ENCODE measurements at regions not wholly inside any gene's neighbourhood (a gene's known extent, or its start where the extent isn't known, plus 50 kb on each side); places are given as distances from the start of the nearest gene placed in this dataset.

DNA sequence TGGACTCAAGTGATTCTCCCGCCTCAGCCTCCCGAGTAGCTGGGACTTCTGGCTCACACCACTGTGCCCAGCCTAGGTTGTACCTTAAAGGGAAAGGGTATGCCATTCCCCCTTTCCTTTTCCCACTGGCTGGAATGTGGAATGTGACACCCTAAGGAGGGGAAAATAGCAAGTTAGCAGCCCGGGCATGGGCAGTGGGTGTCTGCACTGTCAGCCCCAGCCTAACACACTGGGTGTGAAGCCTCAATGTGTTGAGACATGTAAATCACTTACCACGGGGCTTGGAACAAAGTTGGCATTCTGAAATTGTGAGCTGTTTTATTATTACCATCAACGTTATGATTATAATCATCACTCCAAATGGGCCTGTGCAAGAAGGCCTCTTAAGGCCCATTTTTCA lies 80.8 kb upstream of the PTPN1 start:
- no peak overlapping the region for H3K27ac ChIP-seq (replicated peaks)
- H3K9me3 ChIP-seq (replicated peaks), result no peaks in the 10 kb centered on the region
- H3K27me3 ChIP-seq (ENCODE audit: low read depth), result no peaks in the 10 kb centered on the region
- H3K36me3 ChIP-seq, result no peaks in the 10 kb centered on the region
- peaks cover 12% of the 10 kb centered on the region for H3K4me1 ChIP-seq
- H3K4me3 ChIP-seq, result no peak overlapping the region
- intact Hi-C loops (cut with micrococcal nuclease), result no loop called here
- TF ChIP-seq, protein P1, sequence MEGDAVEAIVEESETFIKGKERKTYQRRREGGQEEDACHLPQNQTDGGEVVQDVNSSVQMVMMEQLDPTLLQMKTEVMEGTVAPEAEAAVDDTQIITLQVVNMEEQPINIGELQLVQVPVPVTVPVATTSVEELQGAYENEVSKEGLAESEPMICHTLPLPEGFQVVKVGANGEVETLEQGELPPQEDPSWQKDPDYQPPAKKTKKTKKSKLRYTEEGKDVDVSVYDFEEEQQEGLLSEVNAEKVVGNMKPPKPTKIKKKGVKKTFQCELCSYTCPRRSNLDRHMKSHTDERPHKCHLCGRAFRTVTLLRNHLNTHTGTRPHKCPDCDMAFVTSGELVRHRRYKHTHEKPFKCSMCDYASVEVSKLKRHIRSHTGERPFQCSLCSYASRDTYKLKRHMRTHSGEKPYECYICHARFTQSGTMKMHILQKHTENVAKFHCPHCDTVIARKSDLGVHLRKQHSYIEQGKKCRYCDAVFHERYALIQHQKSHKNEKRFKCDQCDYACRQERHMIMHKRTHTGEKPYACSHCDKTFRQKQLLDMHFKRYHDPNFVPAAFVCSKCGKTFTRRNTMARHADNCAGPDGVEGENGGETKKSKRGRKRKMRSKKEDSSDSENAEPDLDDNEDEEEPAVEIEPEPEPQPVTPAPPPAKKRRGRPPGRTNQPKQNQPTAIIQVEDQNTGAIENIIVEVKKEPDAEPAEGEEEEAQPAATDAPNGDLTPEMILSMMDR (IDR thresholded peaks at IDR 0.05; ENCODE audit: borderline replicate concordance), result no peak
- DNase-seq, result no peak

DNA sequence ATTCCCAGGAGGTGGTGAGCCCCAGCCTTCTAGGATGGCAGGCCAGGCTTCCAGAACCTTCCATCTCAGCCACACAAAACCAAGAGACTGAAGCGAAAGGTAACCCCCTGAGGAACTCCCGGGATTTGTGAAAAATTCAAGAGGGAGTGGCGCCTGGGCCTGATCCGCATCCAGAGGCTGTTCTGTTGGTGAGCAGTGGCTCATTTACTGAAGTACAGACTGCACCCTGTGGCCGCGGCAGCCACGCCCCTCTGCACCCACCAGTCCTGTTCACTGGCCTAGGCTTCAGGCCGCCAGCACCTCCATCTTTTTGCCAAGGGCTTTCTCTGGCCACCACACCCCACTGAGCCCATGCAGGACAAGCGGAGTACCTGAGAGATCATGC lies 79.1 kb upstream of the PTPN1 start:
- H3K9me3 ChIP-seq (replicated peaks), result no peaks in the 10 kb centered on the region
- no peak for DNase-seq
- no peaks in the 10 kb centered on the region for H3K27me3 ChIP-seq (ENCODE audit: low read depth)
- peaks cover 12% of the 10 kb centered on the region for H3K4me1 ChIP-seq
- TF ChIP-seq, protein P1 (IDR thresholded peaks at IDR 0.05; ENCODE audit: borderline replicate concordance), result no peak
- no peak overlapping the region for H3K4me3 ChIP-seq
- H3K27ac ChIP-seq (replicated peaks), result no peak overlapping the region
- H3K36me3 ChIP-seq, result no peaks in the 10 kb centered on the region
- intact Hi-C loops (cut with micrococcal nuclease), result no loop called here

DNA sequence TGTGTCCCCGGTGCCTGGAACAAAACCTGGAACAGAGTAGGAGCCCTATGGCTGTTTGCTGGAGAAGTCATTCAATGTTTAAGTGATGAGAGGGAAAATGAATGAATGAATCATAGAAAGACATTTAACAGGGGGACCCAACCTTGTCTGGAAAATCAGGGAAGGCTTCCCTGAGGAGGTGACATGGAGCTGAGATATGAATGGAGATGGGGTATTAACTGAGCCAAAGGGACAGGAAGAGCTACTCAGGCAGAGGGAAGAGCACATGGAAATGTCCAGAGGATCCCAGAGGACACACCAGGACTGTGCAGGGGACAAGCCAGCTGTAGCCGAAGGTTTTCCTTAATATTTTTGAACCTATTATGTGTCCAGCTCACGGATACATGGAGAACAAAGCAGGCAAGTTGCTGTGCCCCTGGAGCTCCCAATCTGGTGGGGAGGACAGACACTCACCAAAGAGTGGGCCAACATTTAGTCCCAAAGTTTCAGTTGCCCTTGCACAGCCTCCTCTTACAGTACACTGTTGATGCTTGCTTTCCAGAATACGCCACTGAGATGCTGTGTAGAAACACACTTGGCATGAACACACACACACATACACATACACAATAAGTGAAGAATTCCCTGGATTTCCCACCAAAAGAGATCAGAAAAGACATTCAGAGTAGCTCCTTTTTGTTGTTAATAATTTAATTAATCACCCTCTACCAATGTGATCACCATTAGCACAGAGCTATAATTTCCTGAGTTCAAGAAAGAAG lies 77.0 kb upstream of the PTPN1 start:
- TF ChIP-seq, protein P1 (IDR thresholded peaks at IDR 0.05; ENCODE audit: borderline replicate concordance), result no peak
- no peak for DNase-seq
- no peaks in the 10 kb centered on the region for H3K36me3 ChIP-seq
- no peaks in the 10 kb centered on the region for H3K27me3 ChIP-seq (ENCODE audit: low read depth)
- H3K9me3 ChIP-seq (replicated peaks), result no peaks in the 10 kb centered on the region
- H3K4me3 ChIP-seq, result no peak overlapping the region
- intact Hi-C loops (cut with micrococcal nuclease), result no loop called here
- H3K27ac ChIP-seq (replicated peaks), result no peak overlapping the region
- H3K4me1 ChIP-seq, result no peaks in the 10 kb centered on the region

DNA sequence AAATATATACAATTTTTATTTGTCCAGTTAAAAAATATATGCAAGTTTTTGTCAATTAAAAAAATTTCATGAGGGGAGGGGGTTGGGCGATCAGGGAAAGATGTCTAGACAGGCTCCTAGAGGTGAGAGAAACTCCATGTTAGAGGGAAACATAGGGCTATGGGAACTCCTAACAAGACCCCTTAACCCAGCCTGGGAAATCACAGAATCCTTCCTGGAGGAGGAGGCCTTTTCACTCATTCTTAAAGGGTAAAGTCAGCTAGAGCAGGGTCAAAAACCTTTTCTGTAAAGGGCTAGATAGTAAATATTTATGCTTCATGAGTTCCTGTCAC lies 75.9 kb upstream of the PTPN1 start:
- no peak overlapping the region for H3K4me3 ChIP-seq
- H3K4me1 ChIP-seq, result no peaks in the 10 kb centered on the region
- no peak for DNase-seq
- no peaks in the 10 kb centered on the region for H3K36me3 ChIP-seq
- TF ChIP-seq, protein P1 (IDR thresholded peaks at IDR 0.05; ENCODE audit: borderline replicate concordance), result no peak
- H3K9me3 ChIP-seq (replicated peaks), result no peaks in the 10 kb centered on the region
- intact Hi-C loops (cut with micrococcal nuclease), result no loop called here
- H3K27ac ChIP-seq (replicated peaks), result no peak overlapping the region
- no peaks in the 10 kb centered on the region for H3K27me3 ChIP-seq (ENCODE audit: low read depth)

- TF ChIP-seq, protein P1 (IDR thresholded peaks at IDR 0.05; ENCODE audit: borderline replicate concordance), result no peak
- Histone ChIP-seq H3K4me3 (no peak overlapping the region), H3K27me3 (ENCODE audit: low read depth) (no peaks in the 10 kb centered on the region), H3K4me1 (no peaks in the 10 kb centered on the region), H3K36me3 (no peaks in the 10 kb centered on the region), H3K9me3 (replicated peaks) (no peaks in the 10 kb centered on the region), H3K27ac (replicated peaks) (no peak overlapping the region)
- DNase-seq, result no peak
- intact Hi-C loops (cut with micrococcal nuclease), result no loop called here
Observed at GRCh38 chr20:50434653-50435396, 75.4 kb upstream of the PTPN1 start.

All from left ventricle myocardium inferior (tissue), 1 donor.